H9 (cell line): ENCODE measurements at regions not wholly inside any gene's neighbourhood (a gene's known extent, or its start where the extent isn't known, plus 50 kb on each side); places are given as distances from the start of the nearest gene placed in this dataset.

Experiments
- DNase-seq: peaks from one replicate; pipeline ENCODE4 v3.0.0-alpha.2; 2017
- H2AFZ ChIP-seq: one replicate; pipeline ENCODE4 v1.6.1; 2013; ENCODE audit warnings: mild to moderate bottlenecking, low read length, control low read depth, moderate library complexity
- H2AK5ac ChIP-seq: 2 replicates; pipeline ENCODE4 v1.6.1; 2013; ENCODE audit warnings: low read length, control low read depth, mixed read lengths; ENCODE audit not compliant: insufficient read length
- H2BK120ac ChIP-seq: one replicate; pipeline ENCODE4 v1.6.1; 2013; ENCODE audit warnings: low read depth, mild to moderate bottlenecking, low read length, control low read depth, inconsistent platforms; ENCODE audit not compliant: poor library complexity, severe bottlenecking
- H2BK12ac ChIP-seq: 2 replicates; pipeline ENCODE4 v1.6.1; 2013; ENCODE audit warnings: low read length, control low read depth, mixed read lengths, low read depth; ENCODE audit not compliant: insufficient read length
- H2BK15ac ChIP-seq: 2 replicates; pipeline ENCODE4 v1.6.1; 2013; ENCODE audit warnings: low read depth, low read length, control low read depth
- H2BK20ac ChIP-seq: one replicate; pipeline ENCODE4 v1.6.1; 2013; ENCODE audit warnings: low read depth, mild to moderate bottlenecking, low read length, control low read depth, inconsistent platforms; ENCODE audit not compliant: poor library complexity, severe bottlenecking
- H2BK5ac ChIP-seq: 2 replicates; pipeline ENCODE4 v1.6.1; 2013; ENCODE audit warnings: low read length, control low read depth, mixed read lengths; ENCODE audit not compliant: insufficient read length
- H3K14ac ChIP-seq: 2 replicates; pipeline ENCODE4 v1.6.1; 2013; ENCODE audit warnings: low read length, control low read depth; ENCODE audit not compliant: insufficient read depth
- H3K18ac ChIP-seq: 2 replicates; pipeline ENCODE4 v1.6.1; 2013; ENCODE audit warnings: low read depth, mild to moderate bottlenecking, mixed read lengths, low read length, control low read depth; ENCODE audit not compliant: insufficient read length
- H3K23ac ChIP-seq: 2 replicates; pipeline ENCODE4 v1.6.1; 2013; ENCODE audit warnings: low read length, control low read depth, mixed read lengths, low read depth; ENCODE audit not compliant: insufficient read length
- H3K23me2 ChIP-seq: 2 replicates; pipeline ENCODE4 v1.6.1; 2013; ENCODE audit warnings: low read depth, mild to moderate bottlenecking, mixed read lengths, low read length, control low read depth; ENCODE audit not compliant: insufficient read length, poor library complexity, severe bottlenecking
- H3K27ac ChIP-seq: 2 replicates; pipeline ENCODE4 v1.5.1; 2013; ENCODE audit warnings: low read length, control low read depth, mixed read lengths, low read depth; ENCODE audit not compliant: insufficient read length
- H3K27me3 ChIP-seq: 2 replicates; pipeline ENCODE4 v1.6.1; 2013; ENCODE audit warnings: low read length, control low read depth, inconsistent platforms; ENCODE audit not compliant: insufficient read depth
- H3K4ac ChIP-seq: 2 replicates; pipeline ENCODE4 v1.6.1; 2013; ENCODE audit warnings: low read depth, mild to moderate bottlenecking, control low read depth, inconsistent platforms, low read length, moderate library complexity
- H3K4me1 ChIP-seq: 2 replicates; pipeline ENCODE4 v1.6.1; 2013; ENCODE audit warnings: low read length, control low read depth, inconsistent platforms; ENCODE audit not compliant: insufficient read depth
- H3K4me2 ChIP-seq: 2 replicates; pipeline ENCODE4 v1.6.1; 2013; ENCODE audit warnings: low read length, control low read depth, mixed read lengths; ENCODE audit not compliant: insufficient read length, insufficient read depth
- H3K56ac ChIP-seq: 2 replicates; pipeline ENCODE4 v1.6.1; 2013; ENCODE audit warnings: low read depth, mild to moderate bottlenecking, mixed read lengths, low read length, control low read depth; ENCODE audit not compliant: insufficient read length
- H3K79me1 ChIP-seq: 2 replicates; pipeline ENCODE4 v1.6.1; 2013; ENCODE audit warnings: low read depth, mild to moderate bottlenecking, moderate library complexity, low read length, control low read depth, inconsistent platforms; ENCODE audit not compliant: insufficient read depth, poor library complexity, severe bottlenecking
- H3K79me2 ChIP-seq: 2 replicates; pipeline ENCODE4 v1.6.1; 2013; ENCODE audit warnings: low read length, control low read depth, inconsistent platforms; ENCODE audit not compliant: insufficient read depth
- H3K9ac ChIP-seq: 2 replicates; pipeline ENCODE4 v1.6.1; 2013; ENCODE audit warnings: low read length, control low read depth, mixed read lengths; ENCODE audit not compliant: insufficient read length; ENCODE audit errors: extremely low read depth
- H3K9me3 ChIP-seq: one replicate; pipeline ENCODE4 v1.6.1; 2013; ENCODE audit warnings: low read depth, low read length, inconsistent platforms; ENCODE audit not compliant: control insufficient read depth
- H3T11ph ChIP-seq: one replicate; pipeline ENCODE4 v1.6.1; 2013; ENCODE audit warnings: mild to moderate bottlenecking, low read length, control low read depth, inconsistent platforms
- H4K20me1 ChIP-seq: one replicate; pipeline ENCODE4 v1.6.1; 2013; ENCODE audit not compliant: control insufficient read depth, insufficient read length, insufficient read depth
- H4K5ac ChIP-seq: 2 replicates; pipeline ENCODE4 v1.6.1; 2013; ENCODE audit warnings: low read depth, mild to moderate bottlenecking, mixed read lengths, low read length, control low read depth; ENCODE audit not compliant: insufficient read length
- H4K8ac ChIP-seq: replicated peaks from 2 replicates; pipeline ENCODE4 v1.6.1; 2013; ENCODE audit warnings: low read length, control low read depth, mixed read lengths, low read depth; ENCODE audit not compliant: insufficient read length
- H4K91ac ChIP-seq: 2 replicates; pipeline ENCODE4 v1.6.1; 2013; ENCODE audit warnings: low read depth, mild to moderate bottlenecking, moderate library complexity, mixed read lengths, low read length, control low read depth; ENCODE audit not compliant: insufficient read length
- H3K27ac Mint-ChIP-seq, 3 experiments: 2 replicates in 2 of 3; 3 replicates in 1 of 3; pipeline ENCODE4 v1.8.0; 2020 to 2021; ENCODE audit warnings: mixed read lengths in 3 of 3, mild to moderate bottlenecking in 1 of 3, moderate library complexity in 1 of 3
- H3K27me3 Mint-ChIP-seq: 2 replicates; pipeline ENCODE4 v1.8.0; 2021; ENCODE audit warnings: low read depth, mild to moderate bottlenecking, moderate library complexity, mixed read lengths
- H3K36me3 Mint-ChIP-seq, 3 experiments: 2 replicates in 2 of 3; 3 replicates in 1 of 3; pipeline ENCODE4 v1.8.0; 2020 to 2021; ENCODE audit warnings: low read depth in 3 of 3, mixed read lengths in 3 of 3; ENCODE audit not compliant: insufficient read depth in 1 of 3
- H3K4me1 Mint-ChIP-seq, 2 experiments: 2 replicates each; pipeline ENCODE4 v1.8.0; 2020; ENCODE audit warnings: mixed read lengths in 2 of 2
- H3K4me3 Mint-ChIP-seq, 2 experiments: 2 replicates in 1 of 2; 3 replicates in 1 of 2; pipeline ENCODE4 v1.8.0; 2020 to 2021; ENCODE audit warnings: mild to moderate bottlenecking in 2 of 2, mixed read lengths in 2 of 2, moderate library complexity in 1 of 2
- H3K9me3 Mint-ChIP-seq, 2 experiments: 2 replicates in 1 of 2; 3 replicates in 1 of 2; pipeline ENCODE4 v1.8.0; 2020; ENCODE audit warnings: mild to moderate bottlenecking in 2 of 2, mixed read lengths in 2 of 2, moderate library complexity in 1 of 2
- WGBS: extraction: QIAGEN DNeasy Blood & Tissue Kit; methylation state at CpG from one replicate; pipeline ENCODE4 v1.1.7; 2013; ENCODE audit warnings: missing lambda C conversion rate, low lambda C conversion rate, mixed read lengths; ENCODE audit not compliant: insufficient read length; ENCODE audit errors: extremely low coverage; 5-methylcytosine and 5-hydroxymethylcytosine counted together
- TF ChIP-seq, protein P1 (sequence below): fragments of 200-600 bp; sonication (generic); conservative IDR thresholded peaks from 3 replicates; pipeline ENCODE4 v1.8.0; 2021; ENCODE audit warnings: antibody characterized with exemption, mild to moderate bottlenecking

- no peaks in the 10 kb centered on the region for H3K23me2 ChIP-seq
- H4K91ac ChIP-seq: no peak overlapping the region
- no peak overlapping the region for H2BK15ac ChIP-seq
- H2BK20ac ChIP-seq: no peak overlapping the region
- no peak overlapping the region for H3K4me3 Mint-ChIP-seq
- no peak for DNase-seq
- H3K4me1 ChIP-seq: no peaks in the 10 kb centered on the region
- H3K79me1 ChIP-seq: no peaks in the 10 kb centered on the region
- no CpG with 5 or more reads among the region's 5 CpGs for WGBS
- H3K9me3 ChIP-seq: no peaks in the 10 kb centered on the region
- no peak overlapping the region for H3K23ac ChIP-seq
- no peak overlapping the region for H2BK5ac ChIP-seq
- no peak overlapping the region for H3K14ac ChIP-seq
- H3K4ac ChIP-seq: no peak overlapping the region
- H2BK120ac ChIP-seq: no peak overlapping the region
- H2AFZ ChIP-seq: no peak overlapping the region
- H3K36me3 Mint-ChIP-seq: no peaks in the 10 kb centered on the region
- no peaks in the 10 kb centered on the region for H4K20me1 ChIP-seq
- H4K8ac ChIP-seq: no peak overlapping the region
- H3K79me2 ChIP-seq: no peaks in the 10 kb centered on the region
- H2AK5ac ChIP-seq: no peak overlapping the region
- H3K27me3 Mint-ChIP-seq: peaks cover 2% of the 10 kb centered on the region; the same call in 1 of the 2 replicates
- no peak overlapping the region for H4K5ac ChIP-seq
- H2BK12ac ChIP-seq: no peak overlapping the region
- H3T11ph ChIP-seq: no peak overlapping the region
- H3K27ac Mint-ChIP-seq: no peak overlapping the region
- TF ChIP-seq, protein P1, sequence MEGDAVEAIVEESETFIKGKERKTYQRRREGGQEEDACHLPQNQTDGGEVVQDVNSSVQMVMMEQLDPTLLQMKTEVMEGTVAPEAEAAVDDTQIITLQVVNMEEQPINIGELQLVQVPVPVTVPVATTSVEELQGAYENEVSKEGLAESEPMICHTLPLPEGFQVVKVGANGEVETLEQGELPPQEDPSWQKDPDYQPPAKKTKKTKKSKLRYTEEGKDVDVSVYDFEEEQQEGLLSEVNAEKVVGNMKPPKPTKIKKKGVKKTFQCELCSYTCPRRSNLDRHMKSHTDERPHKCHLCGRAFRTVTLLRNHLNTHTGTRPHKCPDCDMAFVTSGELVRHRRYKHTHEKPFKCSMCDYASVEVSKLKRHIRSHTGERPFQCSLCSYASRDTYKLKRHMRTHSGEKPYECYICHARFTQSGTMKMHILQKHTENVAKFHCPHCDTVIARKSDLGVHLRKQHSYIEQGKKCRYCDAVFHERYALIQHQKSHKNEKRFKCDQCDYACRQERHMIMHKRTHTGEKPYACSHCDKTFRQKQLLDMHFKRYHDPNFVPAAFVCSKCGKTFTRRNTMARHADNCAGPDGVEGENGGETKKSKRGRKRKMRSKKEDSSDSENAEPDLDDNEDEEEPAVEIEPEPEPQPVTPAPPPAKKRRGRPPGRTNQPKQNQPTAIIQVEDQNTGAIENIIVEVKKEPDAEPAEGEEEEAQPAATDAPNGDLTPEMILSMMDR: no peak
- no peak overlapping the region for H3K27ac ChIP-seq
- H3K9ac ChIP-seq: no peak overlapping the region
- H3K18ac ChIP-seq: no peak overlapping the region
- H3K27me3 ChIP-seq: no peaks in the 10 kb centered on the region
- H3K9me3 Mint-ChIP-seq: no peaks in the 10 kb centered on the region
- H3K56ac ChIP-seq: no peak overlapping the region
- H3K4me2 ChIP-seq: no peak overlapping the region
- H3K4me1 Mint-ChIP-seq: peaks cover 8 to 9% of the 10 kb centered on the region in 2 experiments; a peak in 3 of 4 replicates
Observed at GRCh38 chr16:79510879-79511278, 89.7 kb downstream of the MAF start.
